Activated CD4-positive, alpha-beta T cell treated with anti-CD3 and anti-CD28 coated beads, Interleukin-2, amount 10 ng/mL, durations not matched to agents 24 days and 14 days (primary cell): ENCODE measurements at regions not wholly inside any gene's neighbourhood (a gene's known extent, or its start where the extent isn't known, plus 50 kb on each side); places are given as distances from the start of the nearest gene placed in this dataset.

Experiments used
- DNase-seq: peaks from one replicate; pipeline ENCODE4 v3.0.0; 2022
- H3K27ac Mint-ChIP-seq: one replicate; pipeline ENCODE4 v1.8.0; 2022; ENCODE audit warnings: mild to moderate bottlenecking, mixed read lengths
- H3K27me3 Mint-ChIP-seq: one replicate; pipeline ENCODE4 v1.8.0; 2022; ENCODE audit warnings: mixed read lengths
- H3K36me3 Mint-ChIP-seq: one replicate; pipeline ENCODE4 v1.8.0; 2022; ENCODE audit warnings: low read depth, mild to moderate bottlenecking, mixed read lengths
- H3K4me1 Mint-ChIP-seq: one replicate; pipeline ENCODE4 v1.8.0; 2021; ENCODE audit warnings: mixed read lengths
- H3K4me3 Mint-ChIP-seq: one replicate; pipeline ENCODE4 v1.8.0; 2022; ENCODE audit warnings: mild to moderate bottlenecking, moderate library complexity, mixed read lengths
- H3K9me3 Mint-ChIP-seq: one replicate; pipeline ENCODE4 v1.8.0; 2021; ENCODE audit warnings: mixed read lengths
- intact Hi-C: fragments of 100-400 bp; cut with micrococcal nuclease; formaldehyde crosslinking; loops from one replicate; pipeline ENCODE4 v1.15.1; 2023

- no peak for DNase-seq
- Mint-ChIP-seq H3K36me3 (no peaks in the 10 kb centered on the region), H3K9me3 (peaks cover 3% of the 10 kb centered on the region), H3K4me1 (no peaks in the 10 kb centered on the region), H3K27me3 (peaks cover 4% of the 10 kb centered on the region), H3K4me3 (no peak overlapping the region), H3K27ac (no peak overlapping the region)
- intact Hi-C loops = no loop called here
These were observed 71.0 kb downstream of the AQP4 start for GRCh38 chr18:26794230-26795101.

GRCh38 chr18:26792661-26793060 is 72.8 kb downstream of the AQP4 start:
- H3K27ac Mint-ChIP-seq = no peak overlapping the region
- H3K36me3 Mint-ChIP-seq = no peaks in the 10 kb centered on the region
- H3K9me3 Mint-ChIP-seq = no peaks in the 10 kb centered on the region
- no peak for DNase-seq
- H3K27me3 Mint-ChIP-seq = no peaks in the 10 kb centered on the region
- H3K4me1 Mint-ChIP-seq = no peaks in the 10 kb centered on the region
- no peak overlapping the region for H3K4me3 Mint-ChIP-seq
- intact Hi-C loops = no loop called here

GRCh38 chr18:26791676-26792075 is 73.8 kb downstream of the AQP4 start:
- no peak for DNase-seq
- no peaks in the 10 kb centered on the region for H3K4me1 Mint-ChIP-seq
- no peak overlapping the region for H3K4me3 Mint-ChIP-seq
- no peaks in the 10 kb centered on the region for H3K9me3 Mint-ChIP-seq
- intact Hi-C loops = no loop called here
- no peak overlapping the region for H3K27ac Mint-ChIP-seq
- H3K36me3 Mint-ChIP-seq = no peaks in the 10 kb centered on the region
- H3K27me3 Mint-ChIP-seq = no peaks in the 10 kb centered on the region

- no peak overlapping the region for H3K27ac Mint-ChIP-seq
- no peaks in the 10 kb centered on the region for H3K36me3 Mint-ChIP-seq
- H3K4me3 Mint-ChIP-seq = no peak overlapping the region
- intact Hi-C loops = no loop called here
- H3K9me3 Mint-ChIP-seq = no peaks in the 10 kb centered on the region
- no peaks in the 10 kb centered on the region for H3K4me1 Mint-ChIP-seq
- H3K27me3 Mint-ChIP-seq = no peaks in the 10 kb centered on the region
- no peak for DNase-seq
These were observed 80.9 kb downstream of the AQP4 start for GRCh38 chr18:26784599-26784998.

- DNase-seq = no peak
These were observed 82.3 kb downstream of the AQP4 start for GRCh38 chr18:26783170-26783569.

GRCh38 chr18:26780520-26781325 is 84.8 kb downstream of the AQP4 start:
- DNase-seq = no peak
- H3K9me3 Mint-ChIP-seq = no peaks in the 10 kb centered on the region
- H3K4me3 Mint-ChIP-seq = no peak overlapping the region
- no peaks in the 10 kb centered on the region for H3K4me1 Mint-ChIP-seq
- intact Hi-C loops = no loop called here
- H3K27me3 Mint-ChIP-seq = no peaks in the 10 kb centered on the region
- H3K36me3 Mint-ChIP-seq = no peaks in the 10 kb centered on the region
- no peak overlapping the region for H3K27ac Mint-ChIP-seq

More at GRCh38 chr18:26783170-26783569, 82.3 kb downstream of the AQP4 start:
- no peaks in the 10 kb centered on the region for H3K9me3 Mint-ChIP-seq
- H3K27ac Mint-ChIP-seq = no peak overlapping the region
- intact Hi-C loops = no loop called here
- H3K4me1 Mint-ChIP-seq = no peaks in the 10 kb centered on the region
- H3K27me3 Mint-ChIP-seq = no peaks in the 10 kb centered on the region
- no peaks in the 10 kb centered on the region for H3K36me3 Mint-ChIP-seq
- no peak overlapping the region for H3K4me3 Mint-ChIP-seq

GRCh38 chr18:26778054-26778393 is 87.5 kb downstream of the AQP4 start:
- H3K4me3 Mint-ChIP-seq = no peak overlapping the region
- H3K9me3 Mint-ChIP-seq = no peaks in the 10 kb centered on the region
- DNase-seq = no peak
- H3K27ac Mint-ChIP-seq = no peak overlapping the region
- H3K36me3 Mint-ChIP-seq = no peaks in the 10 kb centered on the region
- peaks cover 3% of the 10 kb centered on the region for H3K27me3 Mint-ChIP-seq
- intact Hi-C loops = no loop called here
- H3K4me1 Mint-ChIP-seq = no peaks in the 10 kb centered on the region

GRCh38 chr18:26777351-26778053 is 88.0 kb downstream of the AQP4 start:
- Mint-ChIP-seq H3K9me3 (no peaks in the 10 kb centered on the region), H3K27ac (no peak overlapping the region), H3K4me3 (no peak overlapping the region), H3K27me3 (peaks cover 3% of the 10 kb centered on the region), H3K36me3 (no peaks in the 10 kb centered on the region), H3K4me1 (no peaks in the 10 kb centered on the region)
- intact Hi-C loops = no loop called here
- no peak for DNase-seq

GRCh38 chr18:26772691-26773090 is 92.8 kb downstream of the AQP4 start:
- H3K27ac Mint-ChIP-seq = no peak overlapping the region
- no peaks in the 10 kb centered on the region for H3K4me1 Mint-ChIP-seq
- H3K27me3 Mint-ChIP-seq = peaks cover 3% of the 10 kb centered on the region
- no peak overlapping the region for H3K4me3 Mint-ChIP-seq
- no peak for DNase-seq
- intact Hi-C loops = no loop called here
- H3K36me3 Mint-ChIP-seq = no peaks in the 10 kb centered on the region
- H3K9me3 Mint-ChIP-seq = no peaks in the 10 kb centered on the region

- Mint-ChIP-seq H3K9me3 (peaks cover 3% of the 10 kb centered on the region), H3K4me3 (no peak overlapping the region), H3K27ac (no peak overlapping the region), H3K4me1 (no peaks in the 10 kb centered on the region), H3K36me3 (no peaks in the 10 kb centered on the region), H3K27me3 (peaks cover 3% of the 10 kb centered on the region)
- intact Hi-C loops = no loop called here
- no peak for DNase-seq
These were observed 94.0 kb downstream of the AQP4 start for GRCh38 chr18:26771524-26771923.

GRCh38 chr18:26768385-26768784 is 97.1 kb downstream of the AQP4 start:
- no peaks in the 10 kb centered on the region for H3K36me3 Mint-ChIP-seq
- DNase-seq = no peak
- H3K9me3 Mint-ChIP-seq = peaks cover 10% of the 10 kb centered on the region
- intact Hi-C loops = no loop called here
- no peak overlapping the region for H3K27ac Mint-ChIP-seq
- no peaks in the 10 kb centered on the region for H3K4me1 Mint-ChIP-seq
- no peak overlapping the region for H3K4me3 Mint-ChIP-seq
- no peaks in the 10 kb centered on the region for H3K27me3 Mint-ChIP-seq

GRCh38 chr18:26765498-26765897 is 100.0 kb downstream of the AQP4 start:
- no peak for DNase-seq
- Mint-ChIP-seq H3K27ac (no peak overlapping the region), H3K4me1 (no peaks in the 10 kb centered on the region), H3K36me3 (no peaks in the 10 kb centered on the region), H3K27me3 (no peaks in the 10 kb centered on the region), H3K4me3 (no peak overlapping the region), H3K9me3 (peaks cover 10% of the 10 kb centered on the region)
- intact Hi-C loops = no loop called here

GRCh38 chr18:26764586-26764985 is 100.9 kb downstream of the AQP4 start:
- Mint-ChIP-seq H3K27ac (no peak overlapping the region), H3K27me3 (no peaks in the 10 kb centered on the region), H3K4me1 (no peaks in the 10 kb centered on the region), H3K9me3 (peaks cover 10% of the 10 kb centered on the region), H3K36me3 (no peaks in the 10 kb centered on the region), H3K4me3 (no peak overlapping the region)
- no peak for DNase-seq
- intact Hi-C loops = no loop called here

- H3K4me1 Mint-ChIP-seq = no peaks in the 10 kb centered on the region
- no peaks in the 10 kb centered on the region for H3K36me3 Mint-ChIP-seq
- H3K27ac Mint-ChIP-seq = no peak overlapping the region
- intact Hi-C loops = no loop called here
- no peak overlapping the region for H3K4me3 Mint-ChIP-seq
- H3K27me3 Mint-ChIP-seq = no peaks in the 10 kb centered on the region
- H3K9me3 Mint-ChIP-seq = peaks cover 10% of the 10 kb centered on the region
- DNase-seq = no peak
These were observed 101.3 kb downstream of the AQP4 start for GRCh38 chr18:26764177-26764576.
